SHP77 (cell line): ENCODE measurements at regions not wholly inside any gene's neighbourhood (a gene's known extent, or its start where the extent isn't known, plus 50 kb on each side); places are given as distances from the start of the nearest gene placed in this dataset.
A peak's percentile ranks its signal among the peaks of the same experiment; 100 is the strongest.

ENCODE experiments used
- DNase-seq, 2 experiments: peaks; one replicate each; lab custom pipeline; 2025; lab: John Stamatoyannopoulos, UW

DNA sequence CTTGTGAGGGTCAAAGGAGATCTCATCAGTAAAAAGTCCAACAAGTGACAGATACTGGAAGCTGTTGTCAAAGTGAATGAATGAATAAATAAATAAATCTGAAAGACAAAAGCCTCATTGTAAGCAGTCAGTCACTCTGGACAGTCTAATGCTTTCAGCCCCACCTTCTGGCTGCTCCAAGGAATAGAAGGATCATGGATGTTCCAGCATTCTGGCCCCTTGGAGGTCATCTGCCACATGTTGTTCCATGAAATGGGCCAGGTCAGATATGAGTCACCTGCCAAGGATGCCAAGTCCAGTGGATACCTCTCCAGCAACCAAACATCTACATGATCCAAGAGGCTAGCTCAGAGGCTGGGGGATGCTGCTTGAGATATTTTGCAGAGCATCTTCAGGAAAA lies 185.6 kb downstream of the BMP7 start:
- DNase-seq, result no peak

DNA sequence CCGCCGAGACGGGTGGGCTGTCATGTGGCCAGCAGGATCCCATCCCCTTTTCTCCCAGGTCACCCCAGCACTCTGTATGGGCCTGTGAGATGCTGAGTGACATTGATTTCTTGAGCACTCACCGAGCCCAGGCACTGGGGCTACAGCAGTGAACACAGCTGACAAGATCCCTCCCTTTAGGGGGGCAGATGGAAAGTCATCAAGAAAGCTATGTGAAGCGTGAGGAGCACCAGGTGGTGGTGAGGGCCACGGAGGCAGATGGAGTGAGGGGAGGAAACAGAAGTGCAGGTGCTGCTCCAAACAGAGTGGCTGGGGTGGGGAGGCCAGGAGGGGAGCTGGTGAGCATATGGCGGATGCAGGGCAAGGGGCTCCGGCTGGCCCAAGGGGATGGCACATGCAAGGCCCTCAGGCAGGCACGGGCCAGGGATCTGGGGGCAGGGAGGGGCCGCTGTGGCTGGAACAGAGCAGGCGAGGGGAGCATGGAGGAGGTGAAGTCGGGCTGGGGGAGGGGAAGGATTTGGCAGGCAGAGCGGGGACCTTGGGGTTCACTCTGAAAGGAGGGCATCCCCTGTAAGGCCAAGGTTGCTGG lies 184.0 kb downstream of the BMP7 start:
- DNase-seq, result no peak

DNA sequence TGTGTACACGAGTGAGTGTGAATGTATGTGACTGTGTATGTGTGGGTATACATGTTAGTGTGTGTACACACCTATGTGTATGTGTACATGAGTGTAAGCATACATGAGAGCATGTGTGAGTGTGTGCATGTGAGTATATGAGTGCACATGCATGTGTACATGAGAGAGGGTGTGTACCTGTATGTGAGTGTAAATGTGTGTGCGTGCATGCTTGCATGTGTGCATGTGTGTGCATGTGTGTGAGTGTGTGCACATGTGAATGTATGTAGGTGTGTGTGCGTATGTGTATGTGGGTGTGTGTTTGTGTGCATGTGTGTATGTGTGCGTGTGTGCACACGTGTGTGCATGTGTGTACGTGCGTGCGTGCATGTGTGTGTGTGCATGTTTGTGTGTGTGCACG lies 183.4 kb downstream of the BMP7 start:
- DNase-seq, result no peak

DNA sequence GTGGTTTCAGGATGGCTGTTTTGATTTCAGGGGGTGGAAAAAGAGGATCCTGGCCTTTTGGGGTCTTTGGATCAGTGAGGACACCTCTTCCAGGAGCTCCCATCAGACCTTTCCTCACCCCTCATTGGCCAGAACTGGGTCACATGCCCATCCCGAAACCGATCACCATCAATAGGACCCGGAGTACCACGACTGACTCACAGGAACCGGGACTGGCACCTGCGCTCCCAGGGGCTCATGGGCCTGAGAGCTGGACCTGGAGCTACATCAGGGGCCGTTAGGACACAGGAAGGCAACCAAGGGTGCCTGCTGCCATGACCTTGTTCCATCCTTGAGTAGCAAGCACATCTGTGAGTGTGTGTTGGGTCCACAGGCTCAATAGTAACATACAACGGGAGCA lies 180.4 kb downstream of the BMP7 start:
- DNase-seq, result no peak

DNA sequence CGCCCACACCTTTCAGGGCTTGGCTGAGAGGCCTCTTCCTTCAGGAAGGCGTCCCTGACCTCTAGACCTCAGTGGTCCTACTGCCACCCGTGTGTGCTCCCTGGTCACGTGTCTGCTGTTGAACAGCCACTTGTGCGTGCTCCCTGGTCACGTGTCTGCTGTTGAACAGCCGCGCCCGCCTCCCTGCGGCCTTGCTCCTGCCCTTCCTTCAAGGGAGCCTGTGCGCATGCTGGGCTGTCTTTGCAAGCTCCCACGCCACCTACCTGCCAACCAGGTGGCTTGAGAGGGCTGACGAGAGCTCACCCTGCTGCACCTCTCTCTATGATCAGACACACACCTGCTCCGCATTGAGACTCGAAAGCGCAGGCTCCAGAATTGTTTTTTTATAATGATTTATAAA lies 179.3 kb downstream of the BMP7 start:
- no peak for DNase-seq

DNA sequence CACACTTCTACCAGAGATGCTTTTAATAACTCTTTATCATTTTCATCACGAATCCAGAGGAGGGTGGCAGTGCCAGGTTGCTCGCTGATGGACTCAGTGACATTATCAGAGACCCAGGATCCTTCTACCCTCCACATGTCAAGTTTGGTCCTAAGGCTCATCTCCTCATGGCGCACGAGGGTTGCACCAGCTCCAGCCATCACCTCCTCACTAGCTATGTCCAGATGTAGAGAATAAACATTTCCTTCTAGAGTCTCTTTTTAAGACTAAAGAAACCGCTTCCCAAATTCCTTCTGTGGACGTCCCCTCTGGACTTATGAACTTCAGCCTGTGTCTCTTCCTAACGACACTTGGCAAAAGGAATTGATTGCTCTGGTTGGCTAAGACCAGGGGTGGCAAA lies 178.7 kb downstream of the BMP7 start:
- DNase-seq, result no peak

DNA sequence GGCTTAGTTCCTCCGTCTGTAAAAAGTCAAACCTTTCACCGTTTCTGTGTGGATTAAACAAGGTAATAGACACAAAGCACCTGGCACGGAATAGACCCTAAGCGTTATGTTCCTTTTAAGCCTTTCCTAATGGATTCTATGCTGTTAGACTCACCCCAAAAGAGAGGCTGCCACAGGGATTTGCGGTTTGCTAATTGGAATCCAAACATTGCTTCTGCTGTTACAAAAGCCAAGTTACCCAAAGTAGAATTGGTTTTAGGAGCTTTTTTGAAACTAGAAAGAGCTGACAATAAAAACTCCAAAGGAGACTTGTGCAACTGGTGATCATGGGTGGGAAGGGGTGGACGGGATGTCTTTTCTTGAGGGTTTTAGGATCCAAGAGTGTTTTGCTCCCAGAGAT lies 178.0 kb downstream of the BMP7 start:
- DNase-seq, result no peak

DNA sequence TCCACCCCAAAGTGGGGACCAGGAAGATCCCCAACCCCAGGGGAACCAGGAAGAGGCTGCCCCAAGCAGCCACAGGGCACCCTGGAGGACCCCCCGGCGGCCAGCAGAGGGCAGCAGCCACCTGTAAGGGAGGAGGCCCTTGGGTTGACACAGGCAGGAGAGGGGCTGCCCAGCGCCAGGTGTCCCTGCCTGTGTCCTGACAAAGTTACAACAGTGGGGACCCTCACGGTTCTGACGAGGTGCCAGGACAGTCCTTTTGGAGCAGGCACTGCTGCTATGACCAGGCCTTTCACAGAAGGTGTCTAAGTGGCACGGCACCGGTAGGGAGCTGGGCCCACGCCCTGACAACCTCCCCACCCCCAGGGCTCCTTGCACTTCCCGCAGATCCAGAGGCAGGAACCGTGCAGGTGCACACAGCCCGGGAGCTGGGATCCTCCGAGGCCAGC lies 176.7 kb downstream of the BMP7 start:
- DNase-seq, result peak; percentile 14 to 79

DNA sequence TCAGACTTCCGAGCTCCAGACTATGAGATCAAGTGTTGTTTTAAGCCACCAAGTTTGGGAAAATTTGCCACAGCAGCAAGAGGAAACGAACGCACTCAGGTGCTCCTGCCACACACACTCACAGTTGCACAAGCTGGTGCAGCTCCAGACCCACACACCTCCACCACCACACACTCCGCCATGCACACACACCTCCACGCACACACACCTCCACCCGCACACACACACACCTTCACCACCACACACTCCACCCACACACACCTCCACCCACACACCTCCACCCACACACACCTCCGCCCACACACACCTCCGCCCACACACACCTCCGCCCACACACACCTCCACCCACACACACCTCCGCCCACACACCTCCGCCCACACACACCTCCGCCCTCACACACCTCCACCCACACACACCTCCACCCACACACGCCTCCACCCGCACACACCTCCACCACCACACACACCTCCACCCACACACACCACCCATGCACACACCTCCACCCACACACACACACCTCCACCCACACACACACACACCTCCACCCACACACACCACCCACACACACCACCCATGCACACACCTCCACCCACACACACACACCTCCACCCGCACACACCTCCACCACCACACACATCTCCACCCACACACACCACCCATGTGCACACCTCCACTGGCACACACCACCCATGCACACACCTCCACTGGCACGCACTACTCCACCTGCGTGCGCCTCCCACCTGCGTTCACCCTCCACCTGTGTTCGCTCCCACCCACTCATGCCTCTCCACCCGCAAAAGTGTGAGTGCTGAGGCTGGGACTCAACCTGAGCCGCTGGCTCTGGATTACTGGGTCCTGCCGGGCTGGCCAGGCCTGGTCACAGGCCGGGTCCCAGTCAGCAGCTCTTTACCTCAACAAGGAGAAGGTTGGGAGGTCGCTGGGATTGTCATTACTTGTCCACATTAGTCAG lies 175.6 kb downstream of the BMP7 start:
- no peak for DNase-seq

DNA sequence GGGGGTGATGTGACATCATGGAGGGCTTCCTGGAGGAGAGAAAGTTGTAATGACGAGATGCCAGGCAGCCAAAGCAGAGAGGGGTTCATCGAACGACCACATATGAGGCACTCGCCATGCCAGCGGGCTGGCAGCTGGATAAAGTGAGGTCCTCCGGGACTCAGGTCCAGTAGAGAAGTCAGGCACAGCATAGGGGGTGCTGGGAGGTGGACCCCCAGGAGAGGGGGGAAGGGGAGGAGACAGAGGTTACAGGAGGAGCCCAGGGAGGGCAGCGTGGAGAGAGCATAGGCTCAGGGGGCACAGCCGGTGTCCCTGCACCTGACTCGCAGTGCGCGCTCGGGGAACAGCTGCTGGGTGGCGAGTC lies 174.7 kb downstream of the BMP7 start:
- DNase-seq, result no peak

DNA sequence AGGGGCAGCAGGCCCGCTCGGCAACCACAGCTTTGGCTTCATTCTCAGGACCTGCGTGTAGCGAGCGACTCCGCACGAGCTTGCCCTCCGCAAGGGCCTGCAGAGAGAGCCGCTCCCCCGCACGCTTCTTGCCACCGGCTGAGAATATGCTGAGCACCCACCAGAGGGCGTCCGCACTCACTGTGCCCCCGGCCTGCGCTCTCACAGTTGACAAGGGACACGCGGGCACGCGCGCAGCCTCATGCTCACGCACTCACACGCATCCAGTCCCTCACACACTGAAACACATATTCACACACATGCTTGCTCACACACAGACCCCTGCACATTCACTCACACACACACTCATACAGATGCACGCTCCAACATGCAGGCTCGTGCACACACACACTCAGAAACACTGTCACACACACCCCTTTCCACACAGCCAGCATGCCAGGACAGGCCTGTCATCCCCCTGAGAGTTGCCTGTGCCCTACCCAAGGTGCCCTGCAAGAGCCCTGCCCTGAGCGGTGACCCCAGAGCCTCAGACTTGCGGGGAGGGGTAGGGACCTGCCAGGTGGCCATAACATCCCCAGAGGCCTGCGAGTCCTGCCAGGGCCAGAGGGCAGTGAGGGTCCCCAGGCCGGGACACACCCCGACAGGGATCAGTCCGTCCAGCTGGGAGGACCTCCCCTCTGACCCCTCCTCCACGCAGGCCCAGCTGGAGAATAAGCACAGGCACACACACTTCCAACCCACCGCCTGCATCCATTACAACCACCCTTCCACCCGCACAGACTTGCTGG lies 174.1 kb downstream of the BMP7 start:
- DNase-seq, result peak; percentile 70 to 72

DNA sequence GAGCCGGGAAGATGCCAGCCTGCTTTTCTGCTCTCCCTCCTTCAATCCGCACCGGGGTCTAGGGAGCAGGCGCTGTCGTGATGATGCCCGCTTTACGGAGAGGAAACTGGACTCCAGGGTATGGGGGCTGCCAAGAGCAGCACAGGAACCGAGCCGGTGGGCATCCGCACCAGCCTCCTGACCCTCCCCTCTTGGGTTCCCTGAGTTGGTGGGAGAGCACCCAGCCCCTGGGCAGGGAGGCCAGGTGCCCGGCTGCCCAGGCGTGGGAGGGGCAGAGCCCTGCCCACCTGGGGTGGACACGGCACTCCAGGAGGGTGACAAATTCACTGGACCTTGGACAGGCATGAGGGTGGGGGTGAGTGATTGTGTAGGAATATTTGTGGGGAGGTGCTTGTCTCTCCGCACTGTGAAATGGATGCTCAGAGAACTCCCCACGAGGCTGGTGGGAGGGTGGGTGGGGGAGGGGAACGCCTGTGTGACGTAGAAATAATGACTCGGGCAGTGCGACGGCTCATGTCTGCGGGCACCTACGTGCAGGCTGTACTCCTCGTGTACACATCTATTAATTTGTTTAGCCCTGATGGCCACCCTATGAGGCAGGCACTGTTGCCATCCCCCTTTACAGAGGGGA lies 173.4 kb downstream of the BMP7 start:
- DNase-seq, result no peak

DNA sequence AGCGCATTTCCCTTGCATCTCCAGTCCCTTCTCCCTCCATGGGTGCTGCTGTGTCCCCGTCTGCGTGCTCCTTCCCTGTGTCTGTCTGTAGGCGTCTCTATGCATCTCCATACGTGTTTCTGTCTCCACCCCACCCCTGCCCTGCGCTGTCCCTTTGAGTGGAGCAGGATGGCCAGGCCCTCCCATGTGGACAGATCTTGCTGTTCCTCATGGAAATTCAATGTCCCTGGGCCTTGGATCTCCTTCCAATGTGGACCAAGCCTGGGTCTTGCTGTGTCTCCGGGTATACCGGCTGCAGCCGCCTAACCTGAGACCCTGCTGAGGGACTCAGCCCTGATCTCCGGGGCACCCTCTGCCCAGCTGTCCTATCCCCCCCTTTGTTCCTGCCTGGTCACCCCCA lies 172.7 kb downstream of the BMP7 start:
- no peak for DNase-seq

DNA sequence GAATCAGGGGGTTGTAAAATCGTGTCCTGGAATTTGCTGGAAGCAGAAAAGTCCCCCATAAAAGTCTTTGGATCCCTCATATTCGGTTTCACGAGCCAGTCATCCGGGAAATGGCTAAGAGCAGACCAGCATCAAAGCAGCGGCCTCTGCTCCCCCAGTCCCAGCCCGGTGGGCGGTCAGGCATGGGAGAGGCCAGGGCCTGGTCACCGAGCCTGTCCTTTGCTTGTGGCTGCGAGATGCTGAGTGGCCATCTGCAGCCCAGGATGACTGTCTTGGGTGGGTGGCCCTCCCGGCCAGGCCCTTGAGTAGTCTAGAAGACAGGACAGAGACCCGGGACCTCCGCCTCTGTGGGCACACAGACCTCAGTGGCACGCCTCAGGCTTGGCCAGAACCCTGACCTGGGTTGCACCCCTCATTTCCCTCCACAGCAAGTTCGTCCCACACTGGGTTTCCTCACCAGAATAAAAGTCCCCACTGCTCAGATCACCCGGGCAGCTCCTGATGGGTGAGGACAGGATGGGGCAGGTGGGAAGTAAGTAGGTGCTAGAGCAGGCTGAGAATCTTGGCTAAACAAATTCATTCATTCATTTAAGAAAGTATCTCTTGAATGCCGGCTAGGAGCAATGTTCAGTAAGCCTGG lies 172.1 kb downstream of the BMP7 start:
- no peak for DNase-seq

DNA sequence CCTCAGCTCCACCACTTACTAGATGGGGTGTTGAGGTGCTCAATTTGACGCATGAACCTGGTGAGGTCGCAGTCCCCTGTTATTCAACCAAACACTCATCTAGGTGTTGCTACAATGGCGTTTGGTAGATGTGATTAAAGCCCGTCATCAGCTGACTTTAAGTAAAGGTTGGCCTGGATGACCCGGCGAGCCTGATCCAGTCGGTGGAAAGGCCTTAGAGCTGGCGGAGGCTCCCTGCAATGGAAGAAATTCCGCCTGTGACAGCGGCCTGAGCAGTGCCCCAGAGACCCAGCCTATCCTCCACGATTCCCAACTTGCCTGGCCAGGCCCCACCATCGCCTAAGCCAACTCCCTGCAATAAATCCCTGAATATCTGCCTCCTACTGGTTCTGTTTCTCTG lies 171.4 kb downstream of the BMP7 start:
- no peak for DNase-seq

DNA sequence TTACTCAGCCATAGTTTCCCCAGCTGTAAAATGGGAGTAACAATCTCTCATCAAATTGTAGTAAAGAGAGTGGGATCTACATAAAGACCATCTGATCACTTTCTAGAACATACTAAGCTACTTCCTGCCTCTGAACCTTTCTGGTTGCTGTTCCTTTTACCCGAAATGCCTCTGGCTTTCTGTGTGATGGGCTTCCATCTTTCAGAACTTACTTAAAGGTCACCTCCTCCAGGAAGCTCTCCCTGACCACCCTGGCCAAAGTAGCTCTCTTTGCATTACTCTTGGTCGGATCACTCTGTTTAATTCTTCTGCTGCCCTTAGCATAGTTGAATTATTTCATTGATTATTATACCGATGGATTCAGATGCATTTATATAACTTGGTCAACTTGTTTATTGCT lies 171.0 kb downstream of the BMP7 start:
- no peak for DNase-seq

DNA sequence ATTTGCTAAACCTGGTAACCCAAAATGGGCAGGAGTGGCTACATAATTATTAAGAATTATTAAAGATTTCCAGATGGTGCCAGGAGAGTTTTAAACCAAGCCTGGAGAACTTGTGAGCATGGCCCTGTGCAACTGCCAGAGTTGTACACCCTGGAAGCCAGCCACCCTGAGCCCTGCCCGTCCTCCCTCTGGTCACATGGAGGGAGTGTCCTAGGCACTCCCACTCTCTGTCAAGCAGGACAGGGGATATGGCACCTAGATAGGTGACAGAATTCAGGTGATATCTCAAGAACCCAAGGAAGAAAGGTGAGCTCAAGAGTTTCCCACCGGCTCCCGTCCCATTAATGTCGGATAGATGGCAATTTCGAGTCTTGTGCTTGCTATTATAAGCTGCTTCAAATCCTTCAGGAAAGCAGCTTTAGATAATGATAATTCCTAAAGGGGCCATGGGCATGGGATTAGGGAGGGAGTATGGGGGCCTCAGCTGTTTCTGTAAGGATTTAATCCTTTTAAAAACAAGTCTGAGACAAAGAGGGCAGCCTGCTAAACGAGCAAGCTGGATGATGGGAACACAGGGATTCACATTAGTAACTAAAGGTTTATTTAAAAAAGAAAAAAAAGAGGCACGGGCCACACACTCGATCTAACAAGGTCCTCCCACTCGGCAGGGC lies 169.1 kb downstream of the BMP7 start:
- no peak for DNase-seq

DNA sequence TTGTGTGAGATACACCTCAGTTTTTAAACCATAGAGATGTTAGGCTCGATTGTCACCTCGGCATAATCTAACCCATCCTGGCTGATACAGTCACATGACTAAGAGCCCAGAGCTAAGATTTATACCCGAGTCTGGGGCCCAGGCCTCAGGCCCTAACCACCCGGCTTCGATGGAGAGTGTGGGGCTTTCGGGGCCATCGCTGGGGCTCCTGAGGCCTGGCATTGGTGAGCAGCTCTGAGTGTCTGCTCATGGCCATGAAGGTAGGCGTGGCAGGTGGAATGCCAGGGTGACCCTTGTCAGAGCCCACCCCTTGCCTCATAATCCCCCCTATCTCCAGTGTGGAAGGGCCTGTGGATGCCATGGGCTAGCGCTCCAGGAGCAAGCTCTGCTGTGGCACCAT lies 164.3 kb downstream of the BMP7 start:
- no peak for DNase-seq

DNA sequence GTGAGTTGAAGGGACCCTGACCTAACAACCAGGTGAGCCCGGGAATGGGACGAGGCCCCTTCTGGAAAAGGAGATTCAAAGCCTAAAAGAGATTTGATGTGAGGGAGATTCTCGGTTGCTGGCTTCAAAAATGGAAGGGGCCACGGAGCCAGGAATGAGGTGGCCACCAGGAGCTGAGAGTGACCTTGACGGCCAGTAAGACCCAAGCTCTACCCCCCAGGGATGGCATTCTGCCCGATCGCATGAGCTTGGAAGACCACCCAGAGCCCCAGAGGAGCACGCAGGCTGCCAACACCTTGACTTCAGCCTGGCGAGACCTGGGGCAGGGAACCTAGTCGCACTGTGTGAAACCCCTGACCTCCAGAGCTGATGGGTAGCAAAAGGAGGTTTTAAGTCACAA lies 163.9 kb downstream of the BMP7 start:
- no peak for DNase-seq

DNA sequence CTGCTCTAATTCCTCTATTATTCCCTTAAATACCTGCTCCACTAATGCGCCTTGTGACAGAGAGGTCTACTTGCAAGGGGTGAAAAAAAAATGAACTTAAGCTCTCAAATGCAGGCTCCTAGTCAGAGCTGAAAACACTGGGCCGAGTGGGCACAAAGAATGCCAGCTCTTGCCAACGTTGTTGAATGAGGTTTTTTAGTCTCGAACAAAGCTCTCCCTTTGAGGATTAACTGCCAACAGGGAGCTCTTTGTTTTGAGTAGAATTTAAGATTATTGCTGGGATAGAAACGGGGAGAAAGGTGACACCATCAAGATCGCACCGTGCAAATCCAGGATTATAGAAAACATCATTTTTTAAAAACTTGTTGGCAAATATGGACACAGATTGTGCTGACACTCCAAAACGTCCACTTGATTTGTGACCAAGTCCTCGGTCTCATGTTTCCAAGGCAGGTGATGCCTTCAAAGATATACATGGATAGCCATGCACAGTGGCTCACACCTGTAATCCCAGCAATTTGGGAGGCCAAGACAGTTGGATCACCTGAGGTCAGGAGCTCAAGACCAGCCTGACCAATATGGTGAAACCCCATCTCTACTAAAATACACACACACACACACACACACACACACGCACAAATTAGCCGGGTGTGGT lies 163.2 kb downstream of the BMP7 start:
- DNase-seq, result no peak

DNA sequence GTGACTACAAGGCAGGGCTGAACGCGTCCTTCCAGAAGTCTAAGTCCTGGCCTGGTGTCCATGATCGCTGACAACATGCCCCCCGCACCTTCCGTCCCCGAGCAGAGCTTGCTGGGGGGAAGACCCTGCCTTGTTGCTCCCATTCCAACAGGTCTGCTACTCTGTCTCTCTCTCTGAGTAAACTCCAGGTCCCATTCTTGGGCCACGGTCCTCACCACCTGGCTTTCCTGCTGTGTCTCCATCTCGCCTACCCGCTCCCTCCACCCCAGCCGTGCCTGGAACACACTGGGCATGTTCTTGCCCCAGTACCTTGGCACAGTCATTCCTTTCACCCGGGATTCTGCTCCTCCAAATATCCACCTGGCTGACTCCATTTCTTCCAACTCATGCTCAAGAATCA lies 162.3 kb downstream of the BMP7 start:
- DNase-seq, result no peak
